H1 (cell line): ENCODE measurements at regions not wholly inside any gene's neighbourhood (a gene's known extent, or its start where the extent isn't known, plus 50 kb on each side); places are given as distances from the start of the nearest gene placed in this dataset.

ENCODE experiments used
- BRCA1 ChIP-seq: IDR thresholded peaks from 2 replicates; pipeline ENCODE4 v1.6.1; 2012; ENCODE audit warnings: low read depth, low read length, improper control_type of control experiment
- CREB1 ChIP-seq: IDR thresholded peaks from 2 replicates; pipeline ENCODE4 v1.6.1; 2012; ENCODE audit warnings: inconsistent platforms
- HDAC2 ChIP-seq, 2 experiments: fragments of 300-600 bp in 1 of 2; sonication (generic) in 1 of 2; IDR thresholded peaks; 2 replicates each; pipeline ENCODE4 v1.6.1; 2011 to 2012; ENCODE audit warnings: low read depth in 2 of 2, low read length in 2 of 2, mild to moderate bottlenecking in 2 of 2, moderate library complexity in 2 of 2, borderline replicate concordance in 1 of 2, inconsistent platforms in 1 of 2
- JUN ChIP-seq: IDR thresholded peaks from 2 replicates; pipeline ENCODE4 v1.6.1; 2011; ENCODE audit warnings: low read depth, mild to moderate bottlenecking, improper control_type of control experiment, low read length
- KDM4A ChIP-seq: IDR thresholded peaks from one replicate; pipeline ENCODE4 v1.7.1; 2012; ENCODE audit warnings: low read depth, mild to moderate bottlenecking, moderate library complexity, low read length, inconsistent platforms; ENCODE audit not compliant: severe bottlenecking
- MAFK ChIP-seq: IDR thresholded peaks from 2 replicates; pipeline ENCODE4 v1.6.1; 2012; ENCODE audit warnings: low read depth, mild to moderate bottlenecking, improper control_type of control experiment, low read length
- NRF1 ChIP-seq: IDR thresholded peaks from 2 replicates; pipeline ENCODE4 v1.6.1; 2011; ENCODE audit warnings: mild to moderate bottlenecking, low read depth, low read length, improper control_type of control experiment
- RNF2 ChIP-seq: fragments of 200-900, 300-1000 bp; sonication (generic); IDR thresholded peaks from 2 replicates; pipeline ENCODE4 v1.7.1; 2016; ENCODE audit warnings: borderline replicate concordance, low read depth, mild to moderate bottlenecking, antibody characterized with exemption, low read length; ENCODE audit not compliant: poor library complexity, severe bottlenecking; ENCODE audit errors: missing control alignments
- TBP ChIP-seq: IDR thresholded peaks from 2 replicates; pipeline ENCODE4 v1.6.1; 2011; ENCODE audit warnings: low read depth, low read length, improper control_type of control experiment
- TF ChIP-seq, protein P1 (sequence below): fragments of 300-600 bp; sonication (generic); IDR thresholded peaks from 2 replicates; pipeline ENCODE4 v1.7.1; 2012; ENCODE audit warnings: low read length, moderate library complexity, mild to moderate bottlenecking, inconsistent platforms; ENCODE audit not compliant: insufficient replicate concordance

GRCh38 chr3:110710156-110710555 is 361.5 kb upstream of the NECTIN3 start (continued):
- TF ChIP-seq, protein P1, sequence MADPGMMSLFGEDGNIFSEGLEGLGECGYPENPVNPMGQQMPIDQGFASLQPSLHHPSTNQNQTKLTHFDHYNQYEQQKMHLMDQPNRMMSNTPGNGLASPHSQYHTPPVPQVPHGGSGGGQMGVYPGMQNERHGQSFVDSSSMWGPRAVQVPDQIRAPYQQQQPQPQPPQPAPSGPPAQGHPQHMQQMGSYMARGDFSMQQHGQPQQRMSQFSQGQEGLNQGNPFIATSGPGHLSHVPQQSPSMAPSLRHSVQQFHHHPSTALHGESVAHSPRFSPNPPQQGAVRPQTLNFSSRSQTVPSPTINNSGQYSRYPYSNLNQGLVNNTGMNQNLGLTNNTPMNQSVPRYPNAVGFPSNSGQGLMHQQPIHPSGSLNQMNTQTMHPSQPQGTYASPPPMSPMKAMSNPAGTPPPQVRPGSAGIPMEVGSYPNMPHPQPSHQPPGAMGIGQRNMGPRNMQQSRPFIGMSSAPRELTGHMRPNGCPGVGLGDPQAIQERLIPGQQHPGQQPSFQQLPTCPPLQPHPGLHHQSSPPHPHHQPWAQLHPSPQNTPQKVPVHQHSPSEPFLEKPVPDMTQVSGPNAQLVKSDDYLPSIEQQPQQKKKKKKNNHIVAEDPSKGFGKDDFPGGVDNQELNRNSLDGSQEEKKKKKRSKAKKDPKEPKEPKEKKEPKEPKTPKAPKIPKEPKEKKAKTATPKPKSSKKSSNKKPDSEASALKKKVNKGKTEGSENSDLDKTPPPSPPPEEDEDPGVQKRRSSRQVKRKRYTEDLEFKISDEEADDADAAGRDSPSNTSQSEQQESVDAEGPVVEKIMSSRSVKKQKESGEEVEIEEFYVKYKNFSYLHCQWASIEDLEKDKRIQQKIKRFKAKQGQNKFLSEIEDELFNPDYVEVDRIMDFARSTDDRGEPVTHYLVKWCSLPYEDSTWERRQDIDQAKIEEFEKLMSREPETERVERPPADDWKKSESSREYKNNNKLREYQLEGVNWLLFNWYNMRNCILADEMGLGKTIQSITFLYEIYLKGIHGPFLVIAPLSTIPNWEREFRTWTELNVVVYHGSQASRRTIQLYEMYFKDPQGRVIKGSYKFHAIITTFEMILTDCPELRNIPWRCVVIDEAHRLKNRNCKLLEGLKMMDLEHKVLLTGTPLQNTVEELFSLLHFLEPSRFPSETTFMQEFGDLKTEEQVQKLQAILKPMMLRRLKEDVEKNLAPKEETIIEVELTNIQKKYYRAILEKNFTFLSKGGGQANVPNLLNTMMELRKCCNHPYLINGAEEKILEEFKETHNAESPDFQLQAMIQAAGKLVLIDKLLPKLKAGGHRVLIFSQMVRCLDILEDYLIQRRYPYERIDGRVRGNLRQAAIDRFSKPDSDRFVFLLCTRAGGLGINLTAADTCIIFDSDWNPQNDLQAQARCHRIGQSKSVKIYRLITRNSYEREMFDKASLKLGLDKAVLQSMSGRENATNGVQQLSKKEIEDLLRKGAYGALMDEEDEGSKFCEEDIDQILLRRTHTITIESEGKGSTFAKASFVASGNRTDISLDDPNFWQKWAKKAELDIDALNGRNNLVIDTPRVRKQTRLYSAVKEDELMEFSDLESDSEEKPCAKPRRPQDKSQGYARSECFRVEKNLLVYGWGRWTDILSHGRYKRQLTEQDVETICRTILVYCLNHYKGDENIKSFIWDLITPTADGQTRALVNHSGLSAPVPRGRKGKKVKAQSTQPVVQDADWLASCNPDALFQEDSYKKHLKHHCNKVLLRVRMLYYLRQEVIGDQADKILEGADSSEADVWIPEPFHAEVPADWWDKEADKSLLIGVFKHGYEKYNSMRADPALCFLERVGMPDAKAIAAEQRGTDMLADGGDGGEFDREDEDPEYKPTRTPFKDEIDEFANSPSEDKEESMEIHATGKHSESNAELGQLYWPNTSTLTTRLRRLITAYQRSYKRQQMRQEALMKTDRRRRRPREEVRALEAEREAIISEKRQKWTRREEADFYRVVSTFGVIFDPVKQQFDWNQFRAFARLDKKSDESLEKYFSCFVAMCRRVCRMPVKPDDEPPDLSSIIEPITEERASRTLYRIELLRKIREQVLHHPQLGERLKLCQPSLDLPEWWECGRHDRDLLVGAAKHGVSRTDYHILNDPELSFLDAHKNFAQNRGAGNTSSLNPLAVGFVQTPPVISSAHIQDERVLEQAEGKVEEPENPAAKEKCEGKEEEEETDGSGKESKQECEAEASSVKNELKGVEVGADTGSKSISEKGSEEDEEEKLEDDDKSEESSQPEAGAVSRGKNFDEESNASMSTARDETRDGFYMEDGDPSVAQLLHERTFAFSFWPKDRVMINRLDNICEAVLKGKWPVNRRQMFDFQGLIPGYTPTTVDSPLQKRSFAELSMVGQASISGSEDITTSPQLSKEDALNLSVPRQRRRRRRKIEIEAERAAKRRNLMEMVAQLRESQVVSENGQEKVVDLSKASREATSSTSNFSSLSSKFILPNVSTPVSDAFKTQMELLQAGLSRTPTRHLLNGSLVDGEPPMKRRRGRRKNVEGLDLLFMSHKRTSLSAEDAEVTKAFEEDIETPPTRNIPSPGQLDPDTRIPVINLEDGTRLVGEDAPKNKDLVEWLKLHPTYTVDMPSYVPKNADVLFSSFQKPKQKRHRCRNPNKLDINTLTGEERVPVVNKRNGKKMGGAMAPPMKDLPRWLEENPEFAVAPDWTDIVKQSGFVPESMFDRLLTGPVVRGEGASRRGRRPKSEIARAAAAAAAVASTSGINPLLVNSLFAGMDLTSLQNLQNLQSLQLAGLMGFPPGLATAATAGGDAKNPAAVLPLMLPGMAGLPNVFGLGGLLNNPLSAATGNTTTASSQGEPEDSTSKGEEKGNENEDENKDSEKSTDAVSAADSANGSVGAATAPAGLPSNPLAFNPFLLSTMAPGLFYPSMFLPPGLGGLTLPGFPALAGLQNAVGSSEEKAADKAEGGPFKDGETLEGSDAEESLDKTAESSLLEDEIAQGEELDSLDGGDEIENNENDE = no peak
- no peak for TF ChIP-seq KDM4A
- TF ChIP-seq RNF2 = no peak
- no peak for TF ChIP-seq NRF1
- TF ChIP-seq MAFK = no peak
- no peak for TF ChIP-seq CREB1
- TF ChIP-seq JUN = no peak
- no peak for TF ChIP-seq TBP
- no peak for TF ChIP-seq BRCA1
- no peak for TF ChIP-seq HDAC2 (IDR thresholded peaks at IDR 0.05; ENCODE audit: borderline replicate concordance in 1 of 2, low read depth in 2 of 2, low read length in 2 of 2)
